ENCODE measurements at regions not wholly inside any gene's neighbourhood (a gene's known extent, or its start where the extent isn't known, plus 50 kb on each side); places are given as distances from the start of the nearest gene placed in this dataset.

- Histone ChIP-seq H3K27ac (peak overlapping the region in 1 of 3 donors; percentile 51), H3K4me3 (no peak overlapping the region), H3K36me3 (no peaks in the 10 kb centered on the region), H3K9me3 (no peaks in the 10 kb centered on the region), H3K27me3 (no peaks in the 10 kb centered on the region), H3K4me1 (peaks cover 0 to 8% (median 0%) of the 10 kb centered on the region in 4 donors)
- intact Hi-C loops (cut with DNase I), result no loop called here
- WGBS (ENCODE audit: insufficient coverage, low coverage, low lambda C conversion rate, missing lambda C conversion rate), result 32% methylated on average over 4 of the region's 5 CpGs
- ATAC-seq (peak in 3 of 4 donors; percentile 22 to 44 (median 23)), DNase-seq (no peak)
- TF ChIP-seq POLR2A (IDR thresholded peaks at IDR 0.05), result no peak
These were observed 67.0 kb downstream of the EFNB1 start for GRCh38 chrX:68895778-68896177.

GRCh38 chrX:68895341-68895755, 66.5 kb downstream of the EFNB1 start:
- Histone ChIP-seq H3K27me3 (no peaks in the 10 kb centered on the region), H3K27ac (peak overlapping the region in 2 of 3 donors; percentile 18 to 51), H3K36me3 (no peaks in the 10 kb centered on the region), H3K4me3 (no peak overlapping the region), H3K9me3 (no peaks in the 10 kb centered on the region), H3K4me1 (peaks cover 0 to 8% (median 0%) of the 10 kb centered on the region in 4 donors)
- TF ChIP-seq POLR2A (IDR thresholded peaks at IDR 0.05), result no peak
- ATAC-seq, result peak in 3 of 4 donors; percentile 36 to 49 (median 37)
- peak in 1 of 3 donors; percentile 34 for DNase-seq
- no CpG with 5 or more reads among the region's 4 CpGs for WGBS (ENCODE audit: insufficient coverage, low coverage, low lambda C conversion rate, missing lambda C conversion rate)
- intact Hi-C loops (cut with DNase I), result no loop called here

- peak overlapping the region; percentile 21 to 51 (median 33) for H3K27ac ChIP-seq
- H3K27me3 ChIP-seq, result no peaks in the 10 kb centered on the region
- intact Hi-C loops (cut with DNase I), result no loop called here
- WGBS (ENCODE audit: insufficient coverage, low coverage, low lambda C conversion rate, missing lambda C conversion rate), result 31% methylated on average over 10 of the region's 49 CpGs
- DNase-seq (peak in 1 of 3 donors; percentile 47), ATAC-seq (peak; percentile 67 to 71 (median 69))
- peaks cover 0 to 8% (median 0%) of the 10 kb centered on the region in 4 donors for H3K4me1 ChIP-seq
- no peak for TF ChIP-seq POLR2A (IDR thresholded peaks at IDR 0.05)
- TF ChIP-seq CTCF (IDR thresholded peaks at IDR 0.05), result no peak
- H3K9me3 ChIP-seq, result no peaks in the 10 kb centered on the region
- H3K36me3 ChIP-seq, result no peaks in the 10 kb centered on the region
- H3K4me3 ChIP-seq, result no peak overlapping the region
These were observed 65.9 kb downstream of the EFNB1 start for GRCh38 chrX:68894513-68895340.

DNA sequence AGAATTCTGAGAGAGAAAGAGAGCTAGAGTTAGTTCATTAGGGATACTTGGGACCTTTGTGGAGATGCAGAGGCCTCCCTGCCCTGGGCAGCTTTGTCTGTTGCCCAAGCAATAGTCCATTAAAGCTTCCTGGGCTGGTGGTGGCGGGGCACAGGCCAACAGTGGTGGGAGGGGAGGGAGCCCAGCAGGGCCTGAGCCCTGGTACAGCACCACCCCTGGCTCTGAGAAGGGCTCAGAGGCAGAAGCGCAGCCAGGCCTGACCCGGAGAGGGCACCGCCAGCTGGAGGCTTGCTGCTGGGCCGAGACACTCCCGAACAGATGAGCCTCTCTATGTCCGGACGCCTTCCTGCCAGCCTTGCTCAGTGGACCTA, 65.3 kb downstream of the EFNB1 start:
- no peak for TF ChIP-seq POLR2A (IDR thresholded peaks at IDR 0.05)
- TF ChIP-seq CTCF (IDR thresholded peaks at IDR 0.05), result no peak
- no peaks in the 10 kb centered on the region for H3K36me3 ChIP-seq
- peaks cover 0 to 8% (median 0%) of the 10 kb centered on the region in 4 donors for H3K4me1 ChIP-seq
- H3K4me3 ChIP-seq, result no peak overlapping the region
- no peaks in the 10 kb centered on the region for H3K9me3 ChIP-seq
- peak overlapping the region; percentile 21 to 33 (median 23) for H3K27ac ChIP-seq
- ATAC-seq (peak; percentile 7 to 23 (median 8)), DNase-seq (no peak)
- WGBS (ENCODE audit: insufficient coverage, low coverage, low lambda C conversion rate, missing lambda C conversion rate), result no CpG with 5 or more reads among the region's 8 CpGs
- intact Hi-C loops (cut with DNase I), result no loop called here
- no peaks in the 10 kb centered on the region for H3K27me3 ChIP-seq

DNA sequence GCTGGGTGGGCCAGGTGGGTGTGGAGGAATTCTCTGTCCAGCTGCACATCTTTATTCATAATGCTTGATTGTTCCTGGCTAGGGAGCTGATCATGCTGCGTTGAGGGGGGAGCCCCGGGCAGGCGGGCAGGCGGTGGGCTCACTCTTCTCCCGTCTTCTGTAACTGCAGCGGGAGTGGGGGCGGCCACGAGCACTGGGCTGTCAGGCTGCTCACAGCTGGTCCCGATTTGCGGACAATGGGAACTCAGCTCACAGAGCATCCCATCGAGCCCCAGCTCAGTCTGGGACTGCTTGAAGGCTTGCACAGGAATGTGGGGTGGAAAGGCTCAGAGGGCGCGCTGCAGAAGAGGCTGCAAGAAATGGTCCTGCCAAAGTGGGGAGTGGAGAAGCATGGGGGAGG, 63.8 kb downstream of the EFNB1 start:
- DNase-seq, result no peak
- TF ChIP-seq POLR2A (IDR thresholded peaks at IDR 0.05), result no peak
- no peak for TF ChIP-seq CTCF (IDR thresholded peaks at IDR 0.05)
- H3K36me3 ChIP-seq, result no peaks in the 10 kb centered on the region
- H3K4me1 ChIP-seq, result peaks cover 0 to 8% (median 0%) of the 10 kb centered on the region in 4 donors
- intact Hi-C loops (cut with DNase I), result no loop called here
- no CpG with 5 or more reads among the region's 13 CpGs for WGBS (ENCODE audit: insufficient coverage, low coverage, low lambda C conversion rate, missing lambda C conversion rate)
- no peak overlapping the region for H3K4me3 ChIP-seq
- H3K9me3 ChIP-seq, result no peaks in the 10 kb centered on the region
- H3K27me3 ChIP-seq, result no peaks in the 10 kb centered on the region
- ATAC-seq, result no peak
- no peak overlapping the region for H3K27ac ChIP-seq
